ENCODE measurements at regions not wholly inside any gene's neighbourhood (a gene's known extent, or its start where the extent isn't known, plus 50 kb on each side); places are given as distances from the start of the nearest gene placed in this dataset.

- DNase-seq (ENCODE audit: low spot score), result no peak
- H4K20me1 ChIP-seq (ENCODE audit: insufficient read depth, poor library complexity, severe bottlenecking), result no peaks in the 10 kb centered on the region
- no peak overlapping the region for H3K27ac ChIP-seq
- no peak overlapping the region for H3K4me2 ChIP-seq
- H3K4me1 ChIP-seq (ENCODE audit: insufficient read depth), result no peaks in the 10 kb centered on the region
- 87% methylated on average over 4 of the region's 4 CpGs for WGBS (ENCODE audit: low lambda C conversion rate, missing lambda C conversion rate)
- no peaks in the 10 kb centered on the region for H3K9me3 ChIP-seq (ENCODE audit: low read depth)
- no peak overlapping the region for H2AFZ ChIP-seq
- H3K4me3 ChIP-seq, result no peak overlapping the region
- H3K36me3 ChIP-seq (replicated peaks; ENCODE audit: insufficient read depth, low read depth), result no peaks in the 10 kb centered on the region
- no peaks in the 10 kb centered on the region for H3K79me2 ChIP-seq
- no peaks in the 10 kb centered on the region for H3K27me3 ChIP-seq
- no peaks in the 10 kb centered on the region for H3K9me2 ChIP-seq (replicated peaks; ENCODE audit: insufficient read depth)
- TF ChIP-seq EZH2phosphoT487 (IDR thresholded peaks at IDR 0.05; ENCODE audit: low read depth, severe bottlenecking, unreplicated experiment) (no peak), EZH2 (IDR thresholded peaks at IDR 0.05; ENCODE audit: borderline replicate concordance) (no peak)
- TF ChIP-seq, protein P1, sequence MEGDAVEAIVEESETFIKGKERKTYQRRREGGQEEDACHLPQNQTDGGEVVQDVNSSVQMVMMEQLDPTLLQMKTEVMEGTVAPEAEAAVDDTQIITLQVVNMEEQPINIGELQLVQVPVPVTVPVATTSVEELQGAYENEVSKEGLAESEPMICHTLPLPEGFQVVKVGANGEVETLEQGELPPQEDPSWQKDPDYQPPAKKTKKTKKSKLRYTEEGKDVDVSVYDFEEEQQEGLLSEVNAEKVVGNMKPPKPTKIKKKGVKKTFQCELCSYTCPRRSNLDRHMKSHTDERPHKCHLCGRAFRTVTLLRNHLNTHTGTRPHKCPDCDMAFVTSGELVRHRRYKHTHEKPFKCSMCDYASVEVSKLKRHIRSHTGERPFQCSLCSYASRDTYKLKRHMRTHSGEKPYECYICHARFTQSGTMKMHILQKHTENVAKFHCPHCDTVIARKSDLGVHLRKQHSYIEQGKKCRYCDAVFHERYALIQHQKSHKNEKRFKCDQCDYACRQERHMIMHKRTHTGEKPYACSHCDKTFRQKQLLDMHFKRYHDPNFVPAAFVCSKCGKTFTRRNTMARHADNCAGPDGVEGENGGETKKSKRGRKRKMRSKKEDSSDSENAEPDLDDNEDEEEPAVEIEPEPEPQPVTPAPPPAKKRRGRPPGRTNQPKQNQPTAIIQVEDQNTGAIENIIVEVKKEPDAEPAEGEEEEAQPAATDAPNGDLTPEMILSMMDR (IDR thresholded peaks at IDR 0.05; ENCODE audit: poor library complexity), result no peak
Observed at GRCh38 chr7:41039386-41039953, 663.4 kb downstream of the INHBA start.

DNA sequence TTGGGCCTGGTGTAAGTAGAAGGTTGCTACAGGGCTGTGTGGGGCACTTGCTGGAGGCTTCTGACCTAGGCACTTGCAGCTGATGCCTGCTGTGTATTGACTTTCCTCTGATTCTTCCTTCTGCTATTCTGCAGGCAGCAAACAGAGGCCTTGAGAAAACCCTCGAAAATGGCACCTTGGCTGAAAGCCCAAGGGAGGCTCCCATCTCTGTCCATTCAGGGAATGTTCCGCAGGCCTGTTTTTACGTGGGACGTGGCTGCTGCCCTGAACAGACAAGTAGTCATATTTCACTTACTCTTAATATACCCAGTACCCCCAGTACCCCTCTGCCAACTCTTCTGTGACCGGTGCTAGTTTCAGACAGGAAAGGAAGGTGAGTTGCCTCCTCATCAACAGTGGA is 664.7 kb downstream of the INHBA start:
- Histone ChIP-seq H3K9me2 (replicated peaks; ENCODE audit: insufficient read depth) (no peaks in the 10 kb centered on the region), H3K27ac (no peak overlapping the region), H3K27me3 (no peaks in the 10 kb centered on the region), H3K4me1 (ENCODE audit: insufficient read depth) (no peaks in the 10 kb centered on the region), H2AFZ (no peak overlapping the region), H3K9me3 (ENCODE audit: low read depth) (no peaks in the 10 kb centered on the region), H4K20me1 (ENCODE audit: insufficient read depth, poor library complexity, severe bottlenecking) (no peaks in the 10 kb centered on the region), H3K79me2 (no peaks in the 10 kb centered on the region), H3K36me3 (replicated peaks; ENCODE audit: insufficient read depth, low read depth) (no peaks in the 10 kb centered on the region), H3K4me3 (no peak overlapping the region), H3K4me2 (no peak overlapping the region)
- DNase-seq (ENCODE audit: low spot score), result no peak
- TF ChIP-seq, protein P1 (IDR thresholded peaks at IDR 0.05; ENCODE audit: poor library complexity), result no peak
- TF ChIP-seq EZH2 (IDR thresholded peaks at IDR 0.05; ENCODE audit: borderline replicate concordance) (no peak), EZH2phosphoT487 (IDR thresholded peaks at IDR 0.05; ENCODE audit: low read depth, severe bottlenecking, unreplicated experiment) (no peak)
- 87% methylated on average over 5 of the region's 5 CpGs for WGBS (ENCODE audit: low lambda C conversion rate, missing lambda C conversion rate)

- no peak overlapping the region for H3K4me2 ChIP-seq
- H3K27ac ChIP-seq, result no peak overlapping the region
- H3K36me3 ChIP-seq (replicated peaks; ENCODE audit: insufficient read depth, low read depth), result no peaks in the 10 kb centered on the region
- TF ChIP-seq EZH2 (IDR thresholded peaks at IDR 0.05; ENCODE audit: borderline replicate concordance) (no peak), EZH2phosphoT487 (IDR thresholded peaks at IDR 0.05; ENCODE audit: low read depth, severe bottlenecking, unreplicated experiment) (no peak)
- TF ChIP-seq, protein P1 (IDR thresholded peaks at IDR 0.05; ENCODE audit: poor library complexity), result no peak
- H3K9me3 ChIP-seq (ENCODE audit: low read depth), result no peaks in the 10 kb centered on the region
- H3K9me2 ChIP-seq (replicated peaks; ENCODE audit: insufficient read depth), result no peaks in the 10 kb centered on the region
- H3K79me2 ChIP-seq, result no peaks in the 10 kb centered on the region
- DNase-seq (ENCODE audit: low spot score), result no peak
- 94% methylated on average over 5 of the region's 5 CpGs for WGBS (ENCODE audit: low lambda C conversion rate, missing lambda C conversion rate)
- H3K4me1 ChIP-seq (ENCODE audit: insufficient read depth), result no peaks in the 10 kb centered on the region
- H4K20me1 ChIP-seq (ENCODE audit: insufficient read depth, poor library complexity, severe bottlenecking), result no peaks in the 10 kb centered on the region
- no peak overlapping the region for H2AFZ ChIP-seq
- no peaks in the 10 kb centered on the region for H3K27me3 ChIP-seq
- H3K4me3 ChIP-seq, result no peak overlapping the region
Observed at GRCh38 chr7:41037691-41038090, 665.2 kb downstream of the INHBA start.
